SH-SY5Y (cell line): ENCODE measurements at regions not wholly inside any gene's neighbourhood (a gene's known extent, or its start where the extent isn't known, plus 50 kb on each side); places are given as distances from the start of the nearest gene placed in this dataset.

Source experiments
- GATA2 ChIP-seq: IDR thresholded peaks from 2 replicates; pipeline ENCODE4 v1.6.1; 2011; ENCODE audit warnings: mild to moderate bottlenecking, low read depth, low read length
- GATA3 ChIP-seq: IDR thresholded peaks from 2 replicates; pipeline ENCODE4 v1.6.1; 2011; ENCODE audit warnings: low read depth, mild to moderate bottlenecking, low read length, moderate library complexity

- TF ChIP-seq GATA3 (no peak), GATA2 (no peak)
Observed at GRCh38 chr4:163955288-163955687, 460.8 kb downstream of the TMA16 start.
